ENCODE measurements at regions not wholly inside any gene's neighbourhood (a gene's known extent, or its start where the extent isn't known, plus 50 kb on each side); places are given as distances from the start of the nearest gene placed in this dataset.

- no peak for TF ChIP-seq CTCF (IDR thresholded peaks at IDR 0.05)
- TF ChIP-seq POLR2A (IDR thresholded peaks at IDR 0.05), result no peak
Observed at GRCh38 chr3:104961851-104962250, 404.9 kb upstream of the ALCAM start.

Data from body of pancreas (tissue), 4 donors.